DOHH2 (cell line): ENCODE measurements at regions not wholly inside any gene's neighbourhood (a gene's known extent, or its start where the extent isn't known, plus 50 kb on each side); places are given as distances from the start of the nearest gene placed in this dataset.

Source experiments
- H3F3A ChIP-seq: fragments of 200-600 bp; sonication (generic), shearing (Covaris generic); 2 replicates; pipeline ENCODE4 v1.6.0; 2016; ENCODE audit warnings: antibody characterized with exemption, mild to moderate bottlenecking; ENCODE audit not compliant: control insufficient read depth, insufficient read depth
- H3K27ac ChIP-seq: fragments of 200-600 bp; sonication (generic); 2 replicates; pipeline ENCODE4 v1.5.1; 2014; ENCODE audit warnings: low read depth, mild to moderate bottlenecking, low read length, moderate library complexity
- H3K27me3 ChIP-seq: fragments of 200-600 bp; sonication (generic); 2 replicates; pipeline ENCODE4 v1.6.1; 2014; ENCODE audit warnings: mild to moderate bottlenecking, low read length, mixed read lengths; ENCODE audit not compliant: control insufficient read depth
- H3K36me3 ChIP-seq: fragments of 200-600 bp; sonication (generic); 2 replicates; pipeline ENCODE4 v1.6.1; 2014; ENCODE audit warnings: mild to moderate bottlenecking, low read length, moderate library complexity, mixed read lengths; ENCODE audit not compliant: control insufficient read depth
- H3K4me1 ChIP-seq: fragments of 200-600 bp; sonication (generic); 2 replicates; pipeline ENCODE4 v1.6.1; 2014; ENCODE audit warnings: mild to moderate bottlenecking, low read length, mixed read lengths; ENCODE audit not compliant: control insufficient read depth
- H3K4me2 ChIP-seq: fragments of 200-600 bp; sonication (generic); 2 replicates; pipeline ENCODE4 v1.6.0; 2014; ENCODE audit warnings: mild to moderate bottlenecking, low read length, moderate library complexity
- H3K4me3 ChIP-seq: fragments of 200-600 bp; sonication (generic); 2 replicates; pipeline ENCODE4 v1.5.1; 2014; ENCODE audit warnings: mild to moderate bottlenecking, low read length, mixed read lengths
- H3K79me2 ChIP-seq: fragments of 200-600 bp; sonication (generic); 2 replicates; pipeline ENCODE4 v1.6.1; 2014; ENCODE audit warnings: mild to moderate bottlenecking, low read length, mixed read lengths; ENCODE audit not compliant: control insufficient read depth
- H3K9me2 ChIP-seq: fragments of 200-600 bp; sonication (generic); replicated peaks from 2 replicates; pipeline ENCODE4 v1.6.1; 2014; ENCODE audit warnings: mild to moderate bottlenecking, low read length, mixed read lengths; ENCODE audit not compliant: control insufficient read depth
- H3K9me3 ChIP-seq: fragments of 200-600 bp; sonication (generic); 2 replicates; pipeline ENCODE4 v1.6.1; 2014; ENCODE audit warnings: antibody characterized with exemption, low read length, mixed read lengths; ENCODE audit not compliant: control insufficient read depth, insufficient read depth
- H4K20me1 ChIP-seq: fragments of 200-600 bp; sonication (generic); 2 replicates; pipeline ENCODE4 v1.6.0; 2014; ENCODE audit warnings: low read depth, mild to moderate bottlenecking, antibody characterized with exemption, low read length, moderate library complexity; ENCODE audit not compliant: control insufficient read depth, insufficient read depth
- EZH2phosphoT487 ChIP-seq: fragments of 200-600 bp; sonication (generic); IDR thresholded peaks from 2 replicates; pipeline ENCODE4 v1.6.1; 2017; ENCODE audit warnings: borderline replicate concordance, mild to moderate bottlenecking, antibody characterized with exemption, low read length, moderate library complexity, mixed read lengths
- TF ChIP-seq, protein P1 (sequence below): fragments of 200-600 bp; sonication (generic); IDR thresholded peaks from one replicate; pipeline ENCODE4 v1.5.1; 2014; ENCODE audit warnings: antibody characterized with exemption, mild to moderate bottlenecking, low read depth, low read length; ENCODE audit not compliant: poor library complexity, severe bottlenecking

DNA sequence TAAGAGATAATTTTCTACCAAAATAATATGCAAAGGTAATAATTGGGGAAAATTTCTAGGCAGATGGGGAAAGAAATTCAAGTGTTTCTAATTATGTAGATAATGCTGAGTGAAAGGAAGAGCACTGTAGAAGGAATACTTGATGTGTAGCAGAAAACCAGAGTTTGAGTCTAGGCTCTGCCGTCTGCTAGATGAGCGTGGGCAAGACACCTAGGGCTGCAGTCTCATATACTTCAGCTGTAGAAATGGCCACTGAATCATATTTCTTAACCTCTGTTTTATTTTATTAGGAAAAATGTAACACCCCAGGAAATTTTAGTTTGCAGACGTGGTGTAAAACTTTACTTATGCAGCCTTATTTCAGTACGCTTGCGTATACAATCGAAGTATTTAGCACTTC lies 59.8 kb upstream of the SLC38A2 start:
- no peaks in the 10 kb centered on the region for H3F3A ChIP-seq
- no peaks in the 10 kb centered on the region for H3K4me1 ChIP-seq
- H3K4me2 ChIP-seq = no peak overlapping the region
- H3K9me2 ChIP-seq = no peaks in the 10 kb centered on the region
- no peaks in the 10 kb centered on the region for H4K20me1 ChIP-seq
- H3K9me3 ChIP-seq = no peaks in the 10 kb centered on the region
- no peak overlapping the region for H3K27ac ChIP-seq
- TF ChIP-seq, protein P1, sequence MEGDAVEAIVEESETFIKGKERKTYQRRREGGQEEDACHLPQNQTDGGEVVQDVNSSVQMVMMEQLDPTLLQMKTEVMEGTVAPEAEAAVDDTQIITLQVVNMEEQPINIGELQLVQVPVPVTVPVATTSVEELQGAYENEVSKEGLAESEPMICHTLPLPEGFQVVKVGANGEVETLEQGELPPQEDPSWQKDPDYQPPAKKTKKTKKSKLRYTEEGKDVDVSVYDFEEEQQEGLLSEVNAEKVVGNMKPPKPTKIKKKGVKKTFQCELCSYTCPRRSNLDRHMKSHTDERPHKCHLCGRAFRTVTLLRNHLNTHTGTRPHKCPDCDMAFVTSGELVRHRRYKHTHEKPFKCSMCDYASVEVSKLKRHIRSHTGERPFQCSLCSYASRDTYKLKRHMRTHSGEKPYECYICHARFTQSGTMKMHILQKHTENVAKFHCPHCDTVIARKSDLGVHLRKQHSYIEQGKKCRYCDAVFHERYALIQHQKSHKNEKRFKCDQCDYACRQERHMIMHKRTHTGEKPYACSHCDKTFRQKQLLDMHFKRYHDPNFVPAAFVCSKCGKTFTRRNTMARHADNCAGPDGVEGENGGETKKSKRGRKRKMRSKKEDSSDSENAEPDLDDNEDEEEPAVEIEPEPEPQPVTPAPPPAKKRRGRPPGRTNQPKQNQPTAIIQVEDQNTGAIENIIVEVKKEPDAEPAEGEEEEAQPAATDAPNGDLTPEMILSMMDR = no peak
- TF ChIP-seq EZH2phosphoT487 = no peak
- no peak overlapping the region for H3K4me3 ChIP-seq
- no peaks in the 10 kb centered on the region for H3K36me3 ChIP-seq
- H3K27me3 ChIP-seq = no peaks in the 10 kb centered on the region
- no peaks in the 10 kb centered on the region for H3K79me2 ChIP-seq

DNA sequence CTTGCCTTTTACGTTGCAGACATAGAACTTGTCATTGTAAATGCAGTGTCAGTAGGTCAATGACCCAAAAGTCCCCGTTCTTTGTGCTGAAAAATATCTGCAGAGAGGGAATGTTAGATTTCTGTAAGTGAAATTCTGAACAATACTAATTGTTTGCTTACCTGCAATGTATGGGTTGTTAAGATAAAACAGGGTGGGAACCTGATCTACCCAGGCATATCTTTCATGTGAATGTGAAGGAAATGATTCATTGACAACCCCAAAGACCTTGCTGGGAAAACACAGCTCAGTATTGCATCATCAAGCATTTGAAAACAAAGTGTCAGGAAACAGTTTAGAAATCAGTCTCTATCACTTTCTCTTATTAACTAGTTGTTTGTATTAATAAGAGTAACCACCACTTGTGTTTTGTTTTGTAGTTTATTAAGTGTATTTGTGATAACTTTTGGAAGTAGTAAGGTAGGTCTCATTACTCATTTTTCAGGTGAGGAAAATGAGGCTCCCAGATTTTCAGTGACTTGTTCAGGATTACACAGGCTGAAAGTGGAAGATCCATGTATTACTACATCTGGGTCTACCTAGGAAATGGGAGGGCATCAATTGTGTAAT lies 57.9 kb upstream of the SLC38A2 start:
- Histone ChIP-seq H3K4me3 (no peak overlapping the region), H3K4me2 (no peak overlapping the region), H3F3A (no peaks in the 10 kb centered on the region), H3K9me2 (no peaks in the 10 kb centered on the region), H3K27ac (no peak overlapping the region), H3K27me3 (no peaks in the 10 kb centered on the region), H3K79me2 (no peaks in the 10 kb centered on the region), H4K20me1 (no peaks in the 10 kb centered on the region), H3K4me1 (no peaks in the 10 kb centered on the region), H3K36me3 (no peaks in the 10 kb centered on the region), H3K9me3 (no peaks in the 10 kb centered on the region)
- TF ChIP-seq, protein P1 = no peak
- TF ChIP-seq EZH2phosphoT487 = no peak
